Endothelial cell of umbilical vein (primary cell): ENCODE measurements at regions not wholly inside any gene's neighbourhood (a gene's known extent, or its start where the extent isn't known, plus 50 kb on each side); places are given as distances from the start of the nearest gene placed in this dataset.

Experiments
- BruUV-seq: library from RNA; stranded (reverse); fragments of 400-500 nt; replicated peaks from 2 replicates; lab custom pipeline; 2021; lab: Mats Ljungman, UMichigan
- CTCF ChIA-PET: fragments of 300-600, 350-600 bp; sonication (Branson Sonifier 250); formaldehyde crosslinking; loops from one replicate; lab custom pipeline; 2021; ENCODE audit warnings: antibody characterized with exemption, inconsistent platforms; lab: Charles Lee
- POLR2A ChIA-PET: fragments of 300-600, 350-600 bp; sonication (Branson Sonifier 250); formaldehyde crosslinking; loops from one replicate; lab custom pipeline; 2021; ENCODE audit warnings: antibody characterized with exemption, inconsistent platforms; lab: Charles Lee
- DNase-seq: peaks from one replicate; pipeline ENCODE4 v3.0.0-alpha.2; 2011; ENCODE audit warnings: low read depth, low spot score
- FAIRE-seq: peaks from 2 replicates; lab custom pipeline; 2011; peaks lifted over from hg19 to GRCh38; lab: Jason Lieb, UNC
- H2AFZ ChIP-seq: 2 replicates; pipeline ENCODE4 v1.6.0; 2012; ENCODE audit warnings: low read depth, low read length, control low read depth, inconsistent platforms
- H3K27ac ChIP-seq: 2 replicates; pipeline ENCODE4 v1.5.1; 2011; ENCODE audit warnings: low read depth, mild to moderate bottlenecking, control low read depth, low read length, moderate library complexity; ENCODE audit not compliant: insufficient read depth
- H3K27me3 ChIP-seq, 2 experiments: 2 replicates each; pipeline versions ENCODE4 v1.6.0 to v1.6.1; 2011; ENCODE audit warnings: low read length in 2 of 2, mixed read lengths in 1 of 2; ENCODE audit not compliant: control insufficient read depth in 2 of 2, insufficient read depth in 2 of 2
- H3K36me3 ChIP-seq, 2 experiments: 2 replicates in 1 of 2; 3 replicates in 1 of 2; pipeline ENCODE4 v1.5.1; 2011; ENCODE audit warnings: low read length in 2 of 2, mild to moderate bottlenecking in 1 of 2, moderate library complexity in 1 of 2; ENCODE audit not compliant: control insufficient read depth in 2 of 2, insufficient read depth in 2 of 2; ENCODE audit errors: extremely low read depth in 1 of 2
- H3K4me1 ChIP-seq: 3 replicates; pipeline ENCODE4 v1.5.1; 2011; ENCODE audit warnings: mild to moderate bottlenecking, low read length; ENCODE audit not compliant: control insufficient read depth, insufficient read depth; ENCODE audit errors: extremely low read depth
- H3K4me2 ChIP-seq: 2 replicates; pipeline ENCODE4 v1.6.1; 2011; ENCODE audit warnings: low read length, control low read depth, mixed read lengths; ENCODE audit not compliant: insufficient read depth
- H3K4me3 ChIP-seq, 3 experiments: fragments of 200-600 bp in 1 of 3; sonication (generic), shearing (Covaris generic) in 1 of 3; replicated peaks in 1 of 3; 2 replicates each; pipeline ENCODE4 v1.5.1; 2011 to 2016; ENCODE audit warnings: control low read depth in 3 of 3, low read length in 3 of 3, mild to moderate bottlenecking in 2 of 3, inconsistent platforms in 1 of 3, low read depth in 1 of 3, moderate library complexity in 1 of 3; ENCODE audit not compliant: insufficient read depth in 1 of 3
- H3K79me2 ChIP-seq: 2 replicates; pipeline ENCODE4 v1.6.0; 2012; ENCODE audit warnings: low read length, inconsistent platforms; ENCODE audit not compliant: control insufficient read depth, insufficient read depth
- H3K9ac ChIP-seq: replicated peaks from 2 replicates; pipeline ENCODE3; 2011; ENCODE audit warnings: low read length, control low read depth; ENCODE audit not compliant: insufficient read depth; ENCODE audit errors: extremely low read depth
- H3K9me1 ChIP-seq: replicated peaks from 3 replicates; pipeline ENCODE4 v1.6.0; 2011; ENCODE audit warnings: mild to moderate bottlenecking, low read length; ENCODE audit not compliant: control insufficient read depth, insufficient read depth; ENCODE audit errors: extremely low read depth
- H3K9me3 ChIP-seq: replicated peaks from 2 replicates; pipeline ENCODE4 v1.5.1; 2012; ENCODE audit warnings: low read length, inconsistent platforms; ENCODE audit not compliant: control insufficient read depth, insufficient read depth
- H4K20me1 ChIP-seq: replicated peaks from 2 replicates; pipeline ENCODE3; 2011; ENCODE audit warnings: mild to moderate bottlenecking, low read length; ENCODE audit not compliant: control insufficient read depth, insufficient read depth; ENCODE audit errors: extremely low read depth
- CTCF ChIP-seq, 2 donors: IDR thresholded peaks; 1 replicate in 1 of 2; 2 replicates in 1 of 2; pipeline ENCODE4 v1.5.1; 2011; ENCODE audit warnings: low read length in 2 of 2, mild to moderate bottlenecking in 2 of 2, moderate library complexity in 2 of 2, control low read depth in 1 of 2, inconsistent platforms in 1 of 2, low read depth in 1 of 2; ENCODE audit not compliant: insufficient read depth in 1 of 2; ENCODE audit errors: extremely low read depth in 1 of 2
- EZH2 ChIP-seq: IDR thresholded peaks from 2 replicates; pipeline ENCODE4 v1.6.1; 2012; ENCODE audit warnings: borderline replicate concordance, low read depth, mild to moderate bottlenecking, moderate library complexity, low read length, inconsistent platforms; ENCODE audit not compliant: severe bottlenecking
- FOS ChIP-seq: IDR thresholded peaks from 2 replicates; pipeline ENCODE4 v1.6.1; 2011; ENCODE audit warnings: mild to moderate bottlenecking, low read length, moderate library complexity, borderline replicate concordance; ENCODE audit not compliant: insufficient read depth
- GATA2 ChIP-seq: IDR thresholded peaks from 2 replicates; pipeline ENCODE4 v1.7.0; 2011; ENCODE audit warnings: low read depth, mild to moderate bottlenecking, moderate library complexity, mixed read lengths, low read length; ENCODE audit not compliant: insufficient read length, insufficient read depth
- JUN ChIP-seq: IDR thresholded peaks from 2 replicates; pipeline ENCODE4 v1.6.1; 2011; ENCODE audit warnings: borderline replicate concordance, low read depth; ENCODE audit not compliant: insufficient read length, insufficient read depth
- MAX ChIP-seq: IDR thresholded peaks from 2 replicates; pipeline ENCODE4 v1.6.1; 2011; ENCODE audit not compliant: insufficient read depth, insufficient read length
- MYC ChIP-seq: IDR thresholded peaks from one replicate; pipeline ENCODE4 v1.6.1; 2011; ENCODE audit warnings: mild to moderate bottlenecking, low read depth, low read length
- POLR2A ChIP-seq: IDR thresholded peaks from 2 replicates; pipeline ENCODE4 v1.6.1; 2012; ENCODE audit warnings: low read depth, mild to moderate bottlenecking, control low read depth, low read length
- POLR2AphosphoS5 ChIP-seq: IDR thresholded peaks from 2 replicates; pipeline ENCODE4 v1.6.1; 2012; ENCODE audit warnings: low read depth, mild to moderate bottlenecking, control low read depth, low read length, moderate library complexity; ENCODE audit not compliant: insufficient read depth
- dilution Hi-C: fragments of 300-500 bp; cut with MboI; formaldehyde crosslinking; loops from one replicate; pipeline ENCODE4 v1.15.0; 2019; ENCODE audit warnings: low sequenced_read_pairs; ENCODE audit not compliant: extremely low pct_ligation_motif_present
- intact Hi-C: fragments of 100-400 bp; cut with micrococcal nuclease; formaldehyde crosslinking; loops from one replicate; pipeline ENCODE4 v1.10.0; 2022

- H3K4me3 ChIP-seq: no peak overlapping the region
- dilution Hi-C loops: no loop called here
- no peak for DNase-seq
- H3K4me1 ChIP-seq: no peaks in the 10 kb centered on the region
- BruUV-seq: no TSS peak
- H3K4me2 ChIP-seq: no peak overlapping the region
- H3K27me3 ChIP-seq: no peaks in the 10 kb centered on the region
- H3K27ac ChIP-seq: no peak overlapping the region
- ChIA-PET POLR2A (no interaction called here), CTCF (no interaction called here)
- FAIRE-seq: no peak
- no peaks in the 10 kb centered on the region for H4K20me1 ChIP-seq
- intact Hi-C loops: loop anchor here (10.0 kb wide), 1 partner anchor 283 kb away; no protein-coding TSS in a partner anchor
- no peak overlapping the region for H2AFZ ChIP-seq
- H3K9me1 ChIP-seq: no peaks in the 10 kb centered on the region
- TF ChIP-seq JUN (no peak), CTCF (IDR thresholded peaks at IDR 0.05; ENCODE audit: extremely low read depth in 1 of 2, insufficient read depth in 1 of 2, low read depth in 1 of 2, low read length in 2 of 2) (no peak), MYC (no peak), FOS (no peak), POLR2AphosphoS5 (no peak), POLR2A (no peak), EZH2 (no peak), MAX (no peak), GATA2 (no peak)
- H3K79me2 ChIP-seq: no peaks in the 10 kb centered on the region
- H3K9me3 ChIP-seq: no peaks in the 10 kb centered on the region
- no peaks in the 10 kb centered on the region for H3K36me3 ChIP-seq
- no peak overlapping the region for H3K9ac ChIP-seq
Observed at GRCh38 chrX:39437670-39438441, 636.6 kb downstream of the MID1IP1 start.
